ENCODE measurements at regions not wholly inside any gene's neighbourhood (a gene's known extent, or its start where the extent isn't known, plus 50 kb on each side); places are given as distances from the start of the nearest gene placed in this dataset.

DNA sequence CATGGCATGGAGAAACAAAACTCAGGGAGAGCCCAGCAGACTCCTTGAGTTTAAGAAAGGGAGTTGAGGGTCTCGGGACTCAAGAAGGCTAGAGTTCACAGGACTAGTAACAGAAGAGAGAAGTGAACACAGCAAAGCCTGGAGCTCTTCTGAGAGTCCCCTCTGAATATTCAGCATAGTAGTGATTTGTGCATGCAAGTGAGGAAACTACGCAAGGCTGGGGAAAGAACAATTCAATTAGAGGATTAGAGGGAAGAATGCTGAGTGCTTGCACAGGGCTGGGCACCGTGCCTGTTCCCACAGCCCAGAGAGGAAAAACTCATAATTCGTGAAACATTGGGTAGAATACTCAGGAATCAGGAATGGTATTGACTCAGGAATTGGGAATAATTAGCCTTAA is 540.0 kb upstream of the SALL1 start:
- Mint-ChIP-seq H3K4me3 (no peak overlapping the region), H3K27me3 (peaks cover 4% of the 10 kb centered on the region), H3K27ac (no peak overlapping the region), H3K4me1 (ENCODE audit: unreplicated experiment) (no peaks in the 10 kb centered on the region), H3K36me3 (no peaks in the 10 kb centered on the region), H3K9me3 (peaks cover 8% of the 10 kb centered on the region)
- no peak for DNase-seq (ENCODE audit: extremely low spot score, unreplicated experiment)
- TF ChIP-seq, protein P1, sequence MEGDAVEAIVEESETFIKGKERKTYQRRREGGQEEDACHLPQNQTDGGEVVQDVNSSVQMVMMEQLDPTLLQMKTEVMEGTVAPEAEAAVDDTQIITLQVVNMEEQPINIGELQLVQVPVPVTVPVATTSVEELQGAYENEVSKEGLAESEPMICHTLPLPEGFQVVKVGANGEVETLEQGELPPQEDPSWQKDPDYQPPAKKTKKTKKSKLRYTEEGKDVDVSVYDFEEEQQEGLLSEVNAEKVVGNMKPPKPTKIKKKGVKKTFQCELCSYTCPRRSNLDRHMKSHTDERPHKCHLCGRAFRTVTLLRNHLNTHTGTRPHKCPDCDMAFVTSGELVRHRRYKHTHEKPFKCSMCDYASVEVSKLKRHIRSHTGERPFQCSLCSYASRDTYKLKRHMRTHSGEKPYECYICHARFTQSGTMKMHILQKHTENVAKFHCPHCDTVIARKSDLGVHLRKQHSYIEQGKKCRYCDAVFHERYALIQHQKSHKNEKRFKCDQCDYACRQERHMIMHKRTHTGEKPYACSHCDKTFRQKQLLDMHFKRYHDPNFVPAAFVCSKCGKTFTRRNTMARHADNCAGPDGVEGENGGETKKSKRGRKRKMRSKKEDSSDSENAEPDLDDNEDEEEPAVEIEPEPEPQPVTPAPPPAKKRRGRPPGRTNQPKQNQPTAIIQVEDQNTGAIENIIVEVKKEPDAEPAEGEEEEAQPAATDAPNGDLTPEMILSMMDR (conservative IDR thresholded peaks at IDR 0.05), result no peak

DNA sequence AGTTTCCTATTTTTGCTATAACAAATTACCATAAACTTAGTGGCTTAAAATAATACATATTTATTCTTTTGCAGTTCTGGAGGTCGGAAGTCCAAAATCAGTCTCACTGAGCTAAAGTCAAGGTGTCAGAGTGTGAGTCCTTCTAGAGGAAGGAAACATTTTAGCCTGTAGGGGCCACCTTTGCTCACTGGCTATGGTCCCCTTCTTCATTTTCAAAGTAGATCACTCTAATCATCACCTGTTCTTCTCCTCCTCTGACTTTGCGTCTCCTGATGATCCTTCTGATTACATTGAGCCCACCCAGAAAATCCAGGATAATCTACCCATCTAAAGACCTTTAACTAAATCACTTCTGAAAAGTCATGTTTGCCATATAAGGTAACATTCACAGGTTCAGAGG is 534.4 kb upstream of the SALL1 start:
- H3K36me3 Mint-ChIP-seq, result no peaks in the 10 kb centered on the region
- H3K27me3 Mint-ChIP-seq, result peaks cover 4% of the 10 kb centered on the region
- peaks cover 3% of the 10 kb centered on the region for H3K9me3 Mint-ChIP-seq
- no peak for DNase-seq (ENCODE audit: extremely low spot score, unreplicated experiment)
- no peak overlapping the region for H3K27ac Mint-ChIP-seq
- H3K4me3 Mint-ChIP-seq, result no peak overlapping the region
- no peaks in the 10 kb centered on the region for H3K4me1 Mint-ChIP-seq (ENCODE audit: unreplicated experiment)
- TF ChIP-seq, protein P1 (conservative IDR thresholded peaks at IDR 0.05), result no peak

DNA sequence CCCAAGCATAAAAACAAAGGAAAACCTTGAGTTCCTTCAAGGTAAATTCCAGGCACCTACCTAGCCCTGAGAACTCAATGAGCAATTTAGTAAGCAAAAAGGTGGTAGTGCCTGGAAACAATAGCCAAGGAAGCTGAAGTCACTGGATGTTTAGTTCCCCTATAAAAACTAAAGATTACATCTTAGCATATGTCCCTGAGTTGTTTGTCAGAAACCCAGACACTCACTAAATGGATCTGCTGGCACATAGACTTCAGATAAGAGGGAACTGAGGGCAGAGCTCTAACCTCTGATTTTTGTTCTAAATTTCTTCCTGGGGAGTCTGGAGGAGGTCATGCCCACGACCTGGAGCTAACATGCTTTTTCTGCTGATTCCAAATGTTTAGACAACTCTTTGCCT is 532.8 kb upstream of the SALL1 start:
- H3K27me3 Mint-ChIP-seq, result peaks cover 4% of the 10 kb centered on the region
- TF ChIP-seq, protein P1 (conservative IDR thresholded peaks at IDR 0.05), result no peak
- no peaks in the 10 kb centered on the region for H3K4me1 Mint-ChIP-seq (ENCODE audit: unreplicated experiment)
- peaks cover 3% of the 10 kb centered on the region for H3K9me3 Mint-ChIP-seq
- no peaks in the 10 kb centered on the region for H3K36me3 Mint-ChIP-seq
- no peak overlapping the region for H3K4me3 Mint-ChIP-seq
- no peak for DNase-seq (ENCODE audit: extremely low spot score, unreplicated experiment)
- H3K27ac Mint-ChIP-seq, result no peak overlapping the region

DNA sequence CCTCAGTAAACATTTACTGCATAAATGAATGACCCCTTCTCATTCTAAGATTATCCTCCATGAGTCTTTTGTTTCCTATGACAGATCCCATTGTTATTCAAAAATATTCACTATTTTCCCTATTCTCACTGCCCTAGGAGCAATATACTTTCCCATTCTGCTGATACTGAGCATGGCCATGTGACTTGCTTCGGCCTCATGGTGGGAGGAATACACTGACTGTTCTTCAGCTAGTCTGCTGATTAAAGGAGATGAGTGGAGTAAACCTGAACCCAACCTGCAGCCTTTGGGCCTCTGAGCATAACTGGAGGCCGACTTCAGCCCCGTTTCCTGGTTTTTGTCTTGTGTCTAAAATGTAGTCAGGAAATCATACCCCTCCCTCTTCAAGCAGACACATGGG is 531.8 kb upstream of the SALL1 start:
- peaks cover 9% of the 10 kb centered on the region for H3K27me3 Mint-ChIP-seq
- no peak overlapping the region for H3K27ac Mint-ChIP-seq
- TF ChIP-seq, protein P1 (conservative IDR thresholded peaks at IDR 0.05), result no peak
- H3K9me3 Mint-ChIP-seq, result peaks cover 3% of the 10 kb centered on the region
- no peak for DNase-seq (ENCODE audit: extremely low spot score, unreplicated experiment)
- no peaks in the 10 kb centered on the region for H3K36me3 Mint-ChIP-seq
- no peaks in the 10 kb centered on the region for H3K4me1 Mint-ChIP-seq (ENCODE audit: unreplicated experiment)
- no peak overlapping the region for H3K4me3 Mint-ChIP-seq

DNA sequence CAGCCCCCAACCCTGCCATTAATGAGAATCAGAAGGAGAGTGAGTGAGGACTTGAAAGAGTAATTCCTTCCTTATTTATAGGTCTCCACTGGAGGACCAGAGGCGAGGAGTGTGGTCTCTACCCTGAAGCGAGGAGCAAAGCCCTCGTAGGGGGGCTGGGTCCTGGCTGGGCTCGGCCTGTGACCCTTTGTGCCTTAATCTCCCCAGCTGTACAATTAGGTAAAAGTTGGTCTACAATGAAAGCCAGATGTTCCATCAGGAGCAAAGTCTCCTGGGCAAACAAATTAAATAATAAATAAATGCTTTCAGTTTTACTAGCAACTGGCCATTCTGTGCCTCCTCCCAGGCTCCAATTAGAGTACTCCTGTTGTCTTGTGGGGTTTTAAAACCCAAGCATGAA is 523.5 kb upstream of the SALL1 start:
- peaks cover 4% of the 10 kb centered on the region for H3K4me1 Mint-ChIP-seq (ENCODE audit: unreplicated experiment)

More for the DNA sequence above, 523.5 kb upstream of the SALL1 start:
- H3K27me3 Mint-ChIP-seq, result peaks cover 17% of the 10 kb centered on the region
- no peaks in the 10 kb centered on the region for H3K9me3 Mint-ChIP-seq
- TF ChIP-seq, protein P1 (conservative IDR thresholded peaks at IDR 0.05), result no peak
- DNase-seq (ENCODE audit: extremely low spot score, unreplicated experiment), result no peak
- no peak overlapping the region for H3K4me3 Mint-ChIP-seq
- no peak overlapping the region for H3K27ac Mint-ChIP-seq
- H3K36me3 Mint-ChIP-seq, result no peaks in the 10 kb centered on the region
